ENCODE measurements at regions not wholly inside any gene's neighbourhood (a gene's known extent, or its start where the extent isn't known, plus 50 kb on each side); places are given as distances from the start of the nearest gene placed in this dataset.
"Not testable (repeated sequence)": the region's sequence is repeated elsewhere in the genome, so short reads cannot be mapped to it uniquely, and the experiment has no call there.

GRCh38 chr6:115512923-115513322 is 547.8 kb downstream of the FRK start:
- no peaks in the 10 kb centered on the region for H3K9me2 ChIP-seq (replicated peaks; ENCODE audit: control insufficient read depth, low read length)
- TF ChIP-seq EZH2phosphoT487 (IDR thresholded peaks at IDR 0.05; ENCODE audit: borderline replicate concordance, low read length), result no peak
- TF ChIP-seq CTCF (IDR thresholded peaks at IDR 0.05; ENCODE audit: low read depth, low read length, poor library complexity, severe bottlenecking), result no peak

GRCh38 chr6:115511771-115512170 is 548.9 kb downstream of the FRK start:
- Histone ChIP-seq H3K4me1 (ENCODE audit: control insufficient read depth, low read length) (no peaks in the 10 kb centered on the region), H3K4me3 (ENCODE audit: low read length) (no peak overlapping the region), H3K79me2 (ENCODE audit: control insufficient read depth, low read length) (no peaks in the 10 kb centered on the region), H3K27ac (ENCODE audit: low read depth, low read length) (no peak overlapping the region), H3K27me3 (ENCODE audit: control insufficient read depth, low read length) (no peaks in the 10 kb centered on the region), H3K36me3 (ENCODE audit: control insufficient read depth, low read length) (no peaks in the 10 kb centered on the region), H4K20me1 (ENCODE audit: control insufficient read depth, insufficient read depth, low read depth, low read length) (no peaks in the 10 kb centered on the region), H3K9me2 (replicated peaks; ENCODE audit: control insufficient read depth, low read length) (no peaks in the 10 kb centered on the region), H3F3A (ENCODE audit: control insufficient read depth, insufficient read depth) (no peaks in the 10 kb centered on the region), H3K4me2 (ENCODE audit: low read length) (no peak overlapping the region), H3K9me3 (ENCODE audit: control insufficient read depth, insufficient read depth, low read length) (no peaks in the 10 kb centered on the region)
- TF ChIP-seq CTCF (IDR thresholded peaks at IDR 0.05; ENCODE audit: low read depth, low read length, poor library complexity, severe bottlenecking) (no peak), EZH2phosphoT487 (IDR thresholded peaks at IDR 0.05; ENCODE audit: borderline replicate concordance, low read length) (no peak)

More at GRCh38 chr6:115512923-115513322, 547.8 kb downstream of the FRK start:
- Histone ChIP-seq H3K36me3 (ENCODE audit: control insufficient read depth, low read length) (no peaks in the 10 kb centered on the region), H4K20me1 (ENCODE audit: control insufficient read depth, insufficient read depth, low read depth, low read length) (no peaks in the 10 kb centered on the region), H3K4me3 (ENCODE audit: low read length) (no peak overlapping the region), H3K79me2 (ENCODE audit: control insufficient read depth, low read length) (no peaks in the 10 kb centered on the region), H3K4me1 (ENCODE audit: control insufficient read depth, low read length) (no peaks in the 10 kb centered on the region), H3K27ac (ENCODE audit: low read depth, low read length) (no peak overlapping the region), H3F3A (ENCODE audit: control insufficient read depth, insufficient read depth) (no peaks in the 10 kb centered on the region), H3K9me3 (ENCODE audit: control insufficient read depth, insufficient read depth, low read length) (no peaks in the 10 kb centered on the region), H3K27me3 (ENCODE audit: control insufficient read depth, low read length) (no peaks in the 10 kb centered on the region), H3K4me2 (ENCODE audit: low read length) (no peak overlapping the region)

GRCh38 chr6:115502432-115502831 is 558.3 kb downstream of the FRK start:
- H3K4me1 ChIP-seq (ENCODE audit: control insufficient read depth, low read length); H3K36me3 ChIP-seq (ENCODE audit: control insufficient read depth, low read length); H3K4me3 ChIP-seq (ENCODE audit: low read length); H3K79me2 ChIP-seq (ENCODE audit: control insufficient read depth, low read length); H3K4me2 ChIP-seq (ENCODE audit: low read length); H3K27me3 ChIP-seq (ENCODE audit: control insufficient read depth, low read length); H3K9me3 ChIP-seq (ENCODE audit: control insufficient read depth, insufficient read depth, low read length); H3K27ac ChIP-seq (ENCODE audit: low read depth, low read length); H3K9me2 ChIP-seq (replicated peaks; ENCODE audit: control insufficient read depth, low read length); H4K20me1 ChIP-seq (ENCODE audit: control insufficient read depth, insufficient read depth, low read depth, low read length); H3F3A ChIP-seq (ENCODE audit: control insufficient read depth, insufficient read depth): not testable (repeated sequence)

- Histone ChIP-seq H3K4me2 (ENCODE audit: low read length) (no peak overlapping the region), H3K27ac (ENCODE audit: low read depth, low read length) (no peak overlapping the region), H3F3A (ENCODE audit: control insufficient read depth, insufficient read depth) (no peaks in the 10 kb centered on the region), H3K4me1 (ENCODE audit: control insufficient read depth, low read length) (no peaks in the 10 kb centered on the region), H3K4me3 (ENCODE audit: low read length) (no peak overlapping the region), H3K36me3 (ENCODE audit: control insufficient read depth, low read length) (no peaks in the 10 kb centered on the region), H3K27me3 (ENCODE audit: control insufficient read depth, low read length) (no peaks in the 10 kb centered on the region), H3K9me2 (replicated peaks; ENCODE audit: control insufficient read depth, low read length) (no peaks in the 10 kb centered on the region), H4K20me1 (ENCODE audit: control insufficient read depth, insufficient read depth, low read depth, low read length) (no peaks in the 10 kb centered on the region), H3K9me3 (ENCODE audit: control insufficient read depth, insufficient read depth, low read length) (no peaks in the 10 kb centered on the region; the same call in 1 of the 2 replicates), H3K79me2 (ENCODE audit: control insufficient read depth, low read length) (no peaks in the 10 kb centered on the region)
- TF ChIP-seq EZH2phosphoT487 (IDR thresholded peaks at IDR 0.05; ENCODE audit: borderline replicate concordance, low read length) (no peak), CTCF (IDR thresholded peaks at IDR 0.05; ENCODE audit: low read depth, low read length, poor library complexity, severe bottlenecking) (no peak)
These were observed 565.5 kb downstream of the FRK start for GRCh38 chr6:115495184-115495583.
